Stimulated activated effector memory CD8-positive, alpha-beta T cell treated with anti-CD3 and anti-CD28 coated beads, Interleukin-12 subunit alpha, Interleukin-12 subunit beta, amount 100 ng/mL, for 72 hours (primary cell): ENCODE measurements at regions not wholly inside any gene's neighbourhood (a gene's known extent, or its start where the extent isn't known, plus 50 kb on each side); places are given as distances from the start of the nearest gene placed in this dataset.

Source experiments
- ATAC-seq: fragments of 150-1000 bp; cut with Tn5 transposase; 2 replicates; pipeline ENCODE4 v1.10.0; 2021
- DNase-seq, 2 donors: peaks; one replicate each; pipeline ENCODE4 v3.0.0; 2021 to 2022; ENCODE audit warnings: low spot score in 2 of 2
- H3K27ac Mint-ChIP-seq: one replicate; pipeline ENCODE4 v1.8.0; 2022; ENCODE audit warnings: mild to moderate bottlenecking, mixed read lengths
- H3K36me3 Mint-ChIP-seq: one replicate; pipeline ENCODE4 v1.8.0; 2022; ENCODE audit warnings: mild to moderate bottlenecking, mixed read lengths
- H3K4me1 Mint-ChIP-seq: one replicate; pipeline ENCODE4 v1.8.0; 2022; ENCODE audit warnings: mixed read lengths
- H3K4me3 Mint-ChIP-seq: one replicate; pipeline ENCODE4 v1.8.0; 2022; ENCODE audit warnings: mild to moderate bottlenecking, mixed read lengths
- H3K9me3 Mint-ChIP-seq: one replicate; pipeline ENCODE4 v1.8.0; 2022; ENCODE audit warnings: mixed read lengths

GRCh38 chr12:92520511-92520910 lies 182.3 kb upstream of the PLEKHG7 start:
- Mint-ChIP-seq H3K4me1 (peaks cover 35% of the 10 kb centered on the region), H3K9me3 (peaks cover 5% of the 10 kb centered on the region), H3K4me3 (no peak overlapping the region), H3K36me3 (no peaks in the 10 kb centered on the region), H3K27ac (no peak overlapping the region)
- DNase-seq (no peak), ATAC-seq (no peak)

- Mint-ChIP-seq H3K4me3 (no peak overlapping the region), H3K9me3 (peaks cover 5% of the 10 kb centered on the region), H3K36me3 (no peaks in the 10 kb centered on the region), H3K27ac (peak overlapping the region; percentile 24), H3K4me1 (peaks cover 32% of the 10 kb centered on the region)
- DNase-seq, result no peak
- ATAC-seq, result no peak
Measured at GRCh38 chr12:92519284-92519683, 183.5 kb upstream of the PLEKHG7 start.

- H3K27ac Mint-ChIP-seq, result no peak overlapping the region
- H3K4me3 Mint-ChIP-seq, result no peak overlapping the region
- H3K9me3 Mint-ChIP-seq, result no peaks in the 10 kb centered on the region
- peaks cover 25% of the 10 kb centered on the region for H3K4me1 Mint-ChIP-seq
- DNase-seq (no peak), ATAC-seq (no peak)
- no peaks in the 10 kb centered on the region for H3K36me3 Mint-ChIP-seq
Measured at GRCh38 chr12:92518071-92518470, 184.7 kb upstream of the PLEKHG7 start.

GRCh38 chr12:92516277-92516600 lies 186.6 kb upstream of the PLEKHG7 start:
- no peaks in the 10 kb centered on the region for H3K36me3 Mint-ChIP-seq
- H3K27ac Mint-ChIP-seq, result no peak overlapping the region

GRCh38 chr12:92513231-92513730 lies 189.5 kb upstream of the PLEKHG7 start:
- DNase-seq (no peak), ATAC-seq (no peak)
- H3K36me3 Mint-ChIP-seq, result no peaks in the 10 kb centered on the region
- no peaks in the 10 kb centered on the region for H3K9me3 Mint-ChIP-seq
- H3K4me3 Mint-ChIP-seq, result no peak overlapping the region
- H3K27ac Mint-ChIP-seq, result no peak overlapping the region
- peaks cover 11% of the 10 kb centered on the region for H3K4me1 Mint-ChIP-seq

More at GRCh38 chr12:92516277-92516600, 186.6 kb upstream of the PLEKHG7 start:
- peak; percentile 97 for ATAC-seq
- no peak for DNase-seq
- H3K4me1 Mint-ChIP-seq, result peaks cover 25% of the 10 kb centered on the region
- H3K9me3 Mint-ChIP-seq, result no peaks in the 10 kb centered on the region
- no peak overlapping the region for H3K4me3 Mint-ChIP-seq

- no peaks in the 10 kb centered on the region for H3K9me3 Mint-ChIP-seq
- no peak overlapping the region for H3K27ac Mint-ChIP-seq
- no peak overlapping the region for H3K4me3 Mint-ChIP-seq
- no peaks in the 10 kb centered on the region for H3K36me3 Mint-ChIP-seq
- no peak for DNase-seq
- no peak for ATAC-seq
- H3K4me1 Mint-ChIP-seq, result peaks cover 12% of the 10 kb centered on the region
Measured at GRCh38 chr12:92511786-92512185, 191.0 kb upstream of the PLEKHG7 start.

- ATAC-seq, result no peak
- DNase-seq, result no peak
- H3K27ac Mint-ChIP-seq, result no peak overlapping the region
- H3K9me3 Mint-ChIP-seq, result no peaks in the 10 kb centered on the region
- no peaks in the 10 kb centered on the region for H3K36me3 Mint-ChIP-seq
- H3K4me3 Mint-ChIP-seq, result no peak overlapping the region
- H3K4me1 Mint-ChIP-seq, result peaks cover 19% of the 10 kb centered on the region
Measured at GRCh38 chr12:92509156-92509738, 193.5 kb upstream of the PLEKHG7 start.

- no peaks in the 10 kb centered on the region for H3K9me3 Mint-ChIP-seq
- H3K27ac Mint-ChIP-seq, result peak overlapping the region; percentile 94
- DNase-seq, result no peak
- peaks cover 7% of the 10 kb centered on the region for H3K36me3 Mint-ChIP-seq
- ATAC-seq, result no peak
- no peak overlapping the region for H3K4me3 Mint-ChIP-seq
- H3K4me1 Mint-ChIP-seq, result peaks cover 36% of the 10 kb centered on the region
Measured at GRCh38 chr12:92506891-92507290, 195.9 kb upstream of the PLEKHG7 start.

GRCh38 chr12:92506460-92506859 lies 196.3 kb upstream of the PLEKHG7 start:
- H3K36me3 Mint-ChIP-seq, result peaks cover 7% of the 10 kb centered on the region
- no peak for DNase-seq
- no peak for ATAC-seq
- peak overlapping the region; percentile 72 for H3K4me3 Mint-ChIP-seq
- H3K27ac Mint-ChIP-seq, result peak overlapping the region; percentile 94
- H3K9me3 Mint-ChIP-seq, result no peaks in the 10 kb centered on the region
- H3K4me1 Mint-ChIP-seq, result peaks cover 36% of the 10 kb centered on the region

GRCh38 chr12:92505254-92506231 lies 197.2 kb upstream of the PLEKHG7 start:
- no peaks in the 10 kb centered on the region for H3K9me3 Mint-ChIP-seq
- peaks cover 7% of the 10 kb centered on the region for H3K36me3 Mint-ChIP-seq
- H3K4me1 Mint-ChIP-seq, result peaks cover 36% of the 10 kb centered on the region
- H3K4me3 Mint-ChIP-seq, result peak overlapping the region; percentile 72
- no peak for ATAC-seq
- H3K27ac Mint-ChIP-seq, result peak overlapping the region; percentile 94
- DNase-seq, result peak in 1 of 2 donors; percentile 55

- ATAC-seq (no peak), DNase-seq (no peak)
- H3K4me1 Mint-ChIP-seq, result peaks cover 36% of the 10 kb centered on the region
- H3K27ac Mint-ChIP-seq, result peak overlapping the region; percentile 94
- H3K9me3 Mint-ChIP-seq, result no peaks in the 10 kb centered on the region
- H3K36me3 Mint-ChIP-seq, result peaks cover 7% of the 10 kb centered on the region
- H3K4me3 Mint-ChIP-seq, result no peak overlapping the region
Measured at GRCh38 chr12:92504594-92504981, 198.2 kb upstream of the PLEKHG7 start.

- ATAC-seq (no peak), DNase-seq (no peak)
- Mint-ChIP-seq H3K9me3 (no peaks in the 10 kb centered on the region), H3K4me3 (no peak overlapping the region), H3K27ac (peak overlapping the region; percentile 90), H3K36me3 (peaks cover 7% of the 10 kb centered on the region), H3K4me1 (peaks cover 36% of the 10 kb centered on the region)
Measured at GRCh38 chr12:92503971-92504593, 198.7 kb upstream of the PLEKHG7 start.

GRCh38 chr12:92503029-92503931 lies 199.5 kb upstream of the PLEKHG7 start:
- peaks cover 7% of the 10 kb centered on the region for H3K36me3 Mint-ChIP-seq
- peak in 1 of 2 donors; percentile 71 for DNase-seq
- peak; percentile 92 for ATAC-seq
- H3K27ac Mint-ChIP-seq, result peak overlapping the region; percentile 90
- no peaks in the 10 kb centered on the region for H3K9me3 Mint-ChIP-seq
- H3K4me1 Mint-ChIP-seq, result peaks cover 36% of the 10 kb centered on the region
- peak overlapping the region; percentile 53 for H3K4me3 Mint-ChIP-seq

- ATAC-seq, result peak; percentile 82
- peak; percentile 18 to 56 for DNase-seq
- peak overlapping the region; percentile 53 for H3K4me3 Mint-ChIP-seq
- peaks cover 36% of the 10 kb centered on the region for H3K4me1 Mint-ChIP-seq
- peak overlapping the region; percentile 90 for H3K27ac Mint-ChIP-seq
- H3K36me3 Mint-ChIP-seq, result peaks cover 7% of the 10 kb centered on the region
- no peaks in the 10 kb centered on the region for H3K9me3 Mint-ChIP-seq
Measured at GRCh38 chr12:92502417-92503028, 200.3 kb upstream of the PLEKHG7 start.
